Spleen (tissue), 11 donors: ENCODE measurements at regions not wholly inside any gene's neighbourhood (a gene's known extent, or its start where the extent isn't known, plus 50 kb on each side); places are given as distances from the start of the nearest gene placed in this dataset.

Source experiments
- DNase-seq: peaks from one replicate; pipeline ENCODE4 v3.0.0-alpha.2; 2020
- H3K27ac ChIP-seq, 8 donors: fragments of 200-600 bp; sonication (generic) in 7 of 8; 1 replicate in 4 of 8; 2 replicates in 4 of 8; pipeline versions ENCODE4 v1.5.0 to v1.8.0; 2016 to 2021; ENCODE audit warnings: inconsistent platforms in 4 of 8, mild to moderate bottlenecking in 4 of 8, moderate library complexity in 1 of 8
- H3K27me3 ChIP-seq, 7 donors: fragments of 200-600 bp; sonication (generic) in 6 of 7; replicated peaks in 1 of 7; 1 replicate in 4 of 7; 2 replicates in 3 of 7; pipeline versions ENCODE4 v1.5.0 to v1.8.0; 2016 to 2021; ENCODE audit warnings: inconsistent platforms in 3 of 7, mild to moderate bottlenecking in 1 of 7
- H3K36me3 ChIP-seq, 6 donors: fragments of 200-600 bp; sonication (generic) in 5 of 6; 1 replicate in 4 of 6; 2 replicates in 2 of 6; pipeline versions ENCODE4 v1.5.0 to v1.8.0; 2016 to 2021; ENCODE audit warnings: inconsistent platforms in 2 of 6
- H3K4me1 ChIP-seq, 6 donors: fragments of 200-600 bp; sonication (generic) in 5 of 6; 1 replicate in 3 of 6; 2 replicates in 3 of 6; pipeline versions ENCODE4 v1.5.0 to v1.8.0; 2016 to 2021; ENCODE audit warnings: inconsistent platforms in 3 of 6
- H3K4me3 ChIP-seq, 8 donors: fragments of 200-600 bp; sonication (generic) in 7 of 8; 1 replicate in 4 of 8; 2 replicates in 4 of 8; pipeline versions ENCODE4 v1.5.0 to v1.8.0; 2016 to 2021; ENCODE audit warnings: inconsistent platforms in 4 of 8, mild to moderate bottlenecking in 4 of 8, moderate library complexity in 2 of 8
- H3K9me3 ChIP-seq, 8 donors: fragments of 200-600 bp; sonication (generic) in 7 of 8; 1 replicate in 4 of 8; 2 replicates in 4 of 8; pipeline versions ENCODE4 v1.5.0 to v1.8.0; 2016 to 2021; ENCODE audit warnings: inconsistent platforms in 4 of 8
- POLR2A ChIP-seq, 3 donors: fragments of 450-650 bp; IDR thresholded peaks; one replicate each; pipeline ENCODE4 v1.5.1; 2017; ENCODE audit warnings: antibody characterized with exemption in 3 of 3, mild to moderate bottlenecking in 1 of 3
- POLR2AphosphoS5 ChIP-seq, 3 donors: sonication (generic); formaldehyde crosslinking; IDR thresholded peaks; one replicate each; pipeline ENCODE4 v1.5.1; 2017; ENCODE audit warnings: antibody characterized with exemption in 3 of 3
- WGBS, 5 donors: extraction: QIAGEN DNeasy Blood & Tissue Kit in 3 of 5; methylation state at CpG; one replicate each; pipeline versions ENCODE4 v1.1.5 to v1.1.7; 2013 to 2018; 5-methylcytosine and 5-hydroxymethylcytosine counted together
- intact Hi-C: fragments of 100-400 bp; cut with DNase I; formaldehyde crosslinking; loops from one replicate; pipeline ENCODE4 v1.15.0; 2023; ENCODE audit warnings: low total_unique reads
- TF ChIP-seq, protein P1 (sequence below), 11 experiments: fragments of 200-600 bp in 7 of 11; fragments of 450-650 bp in 4 of 11; sonication (generic) in 4 of 11; IDR thresholded peaks in 8 of 11; conservative IDR thresholded peaks in 3 of 11; 1 replicate in 7 of 11; 2 replicates in 4 of 11; pipeline versions ENCODE4 v1.4.0 to v1.8.0; 2016 to 2021; ENCODE audit warnings: antibody characterized with exemption in 11 of 11, inconsistent platforms in 4 of 11, mild to moderate bottlenecking in 1 of 11
- donor health status: healthy with polysubstance abuse.
- donor health status: DM: no; HTN: no; CAD: no; lungs with moderate emphysema.
- donor health status: DM: no; HTN: no; CAD: no.
- donor health status: Bipolar disorder and iron deficiency.
- donor health status: healthy.
- donor health status: DM: no; HTN: no; CAD: no.
- donor health status: DM: yes; HTN: yes; CAD: no.

DNA sequence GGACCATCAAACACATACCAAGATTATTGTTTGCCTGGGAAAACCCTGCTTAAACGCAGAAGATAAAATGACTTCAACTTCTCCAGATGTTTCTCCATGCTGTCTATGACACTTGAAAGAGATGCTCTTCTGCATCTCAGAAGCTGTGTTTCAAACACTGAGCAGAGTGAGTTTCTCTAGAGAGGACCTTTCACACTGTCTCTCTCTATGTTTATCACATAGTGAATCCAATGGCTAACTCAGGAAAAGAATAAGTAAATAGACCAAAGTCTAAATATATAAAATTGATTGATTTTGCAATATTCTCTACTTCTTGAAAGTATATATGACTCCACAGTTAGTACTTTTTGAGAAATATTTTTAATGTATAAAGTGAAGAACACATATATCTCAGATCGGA lies 325.6 kb upstream of the USP15 start:
- intact Hi-C loops, result no loop called here
- Histone ChIP-seq H3K4me3 (no peak overlapping the region), H3K27ac (no peak overlapping the region), H3K27me3 (no peaks in the 10 kb centered on the region), H3K4me1 (no peaks in the 10 kb centered on the region), H3K9me3 (peaks cover 0 to 14% (median 6%) of the 10 kb centered on the region in 8 donors), H3K36me3 (no peaks in the 10 kb centered on the region)
- DNase-seq, result no peak
- TF ChIP-seq, protein P1, sequence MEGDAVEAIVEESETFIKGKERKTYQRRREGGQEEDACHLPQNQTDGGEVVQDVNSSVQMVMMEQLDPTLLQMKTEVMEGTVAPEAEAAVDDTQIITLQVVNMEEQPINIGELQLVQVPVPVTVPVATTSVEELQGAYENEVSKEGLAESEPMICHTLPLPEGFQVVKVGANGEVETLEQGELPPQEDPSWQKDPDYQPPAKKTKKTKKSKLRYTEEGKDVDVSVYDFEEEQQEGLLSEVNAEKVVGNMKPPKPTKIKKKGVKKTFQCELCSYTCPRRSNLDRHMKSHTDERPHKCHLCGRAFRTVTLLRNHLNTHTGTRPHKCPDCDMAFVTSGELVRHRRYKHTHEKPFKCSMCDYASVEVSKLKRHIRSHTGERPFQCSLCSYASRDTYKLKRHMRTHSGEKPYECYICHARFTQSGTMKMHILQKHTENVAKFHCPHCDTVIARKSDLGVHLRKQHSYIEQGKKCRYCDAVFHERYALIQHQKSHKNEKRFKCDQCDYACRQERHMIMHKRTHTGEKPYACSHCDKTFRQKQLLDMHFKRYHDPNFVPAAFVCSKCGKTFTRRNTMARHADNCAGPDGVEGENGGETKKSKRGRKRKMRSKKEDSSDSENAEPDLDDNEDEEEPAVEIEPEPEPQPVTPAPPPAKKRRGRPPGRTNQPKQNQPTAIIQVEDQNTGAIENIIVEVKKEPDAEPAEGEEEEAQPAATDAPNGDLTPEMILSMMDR (IDR thresholded peaks at IDR 0.05 in 8 of 11, conservative IDR thresholded peaks at IDR 0.05 in 3 of 11), result no peak
- WGBS, 5 donors, result 74 to 93% (median 84%) methylated on average over 2 of the region's 2 CpGs

DNA sequence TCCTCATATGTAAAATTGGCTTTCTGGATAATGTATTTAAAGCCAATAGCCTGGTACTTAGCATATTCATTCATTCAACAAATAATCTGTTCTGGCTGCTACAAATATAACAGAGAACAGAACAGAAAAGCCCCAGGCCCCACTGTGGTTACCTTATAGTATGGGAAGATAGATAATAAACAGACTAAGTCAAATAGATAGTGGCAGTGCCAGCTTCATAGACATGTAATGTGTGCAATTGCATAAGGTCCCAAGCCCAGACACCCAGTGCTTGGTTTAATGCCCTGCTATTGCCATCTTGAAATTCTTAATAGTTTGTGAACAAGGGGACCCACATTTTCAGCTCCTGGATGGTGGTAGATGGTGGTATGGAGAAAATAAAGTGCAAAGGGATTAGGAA lies 320.2 kb upstream of the USP15 start:
- Histone ChIP-seq H3K27me3 (no peaks in the 10 kb centered on the region), H3K4me3 (no peak overlapping the region), H3K4me1 (no peaks in the 10 kb centered on the region), H3K36me3 (no peaks in the 10 kb centered on the region), H3K27ac (no peak overlapping the region), H3K9me3 (peaks cover 0 to 14% (median 6%) of the 10 kb centered on the region in 8 donors)
- intact Hi-C loops, result no loop called here
- no peak for TF ChIP-seq POLR2A (IDR thresholded peaks at IDR 0.05)
- TF ChIP-seq POLR2AphosphoS5 (IDR thresholded peaks at IDR 0.05), result no peak
- TF ChIP-seq, protein P1 (IDR thresholded peaks at IDR 0.05 in 8 of 11, conservative IDR thresholded peaks at IDR 0.05 in 3 of 11), result no peak
- no peak for DNase-seq

DNA sequence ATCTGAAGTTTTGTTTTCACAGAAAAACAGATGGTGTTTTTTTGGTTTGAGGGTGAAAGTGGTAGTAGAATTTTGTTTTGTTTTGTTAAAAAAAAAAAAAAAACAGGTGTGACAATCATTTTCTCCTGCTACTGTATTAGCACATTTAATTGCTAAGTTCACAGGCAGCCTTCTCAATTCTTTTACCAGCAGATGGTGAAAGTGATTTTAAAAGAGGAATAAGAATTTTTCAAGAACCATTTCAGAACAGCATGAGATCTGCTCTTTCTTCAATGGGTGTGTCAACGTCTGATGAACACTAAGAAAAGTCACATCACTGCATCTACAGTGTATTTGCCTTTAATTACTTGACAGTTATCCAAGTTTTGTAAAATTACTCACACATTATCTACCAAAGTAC lies 303.7 kb upstream of the USP15 start:
- DNase-seq, result no peak
- H3K9me3 ChIP-seq, result peaks cover 0 to 7% (median 0%) of the 10 kb centered on the region in 8 donors
- 24 to 71% (median 60%) methylated on average over 1 of the region's 1 CpG for WGBS, 5 donors
- H3K27me3 ChIP-seq, result no peaks in the 10 kb centered on the region
- H3K4me1 ChIP-seq, result no peaks in the 10 kb centered on the region
- H3K4me3 ChIP-seq, result no peak overlapping the region
- intact Hi-C loops, result no loop called here
- H3K27ac ChIP-seq, result no peak overlapping the region
- H3K36me3 ChIP-seq, result no peaks in the 10 kb centered on the region
- no peak for TF ChIP-seq POLR2A (IDR thresholded peaks at IDR 0.05)
- TF ChIP-seq, protein P1 (IDR thresholded peaks at IDR 0.05 in 8 of 11, conservative IDR thresholded peaks at IDR 0.05 in 3 of 11), result no peak
- TF ChIP-seq POLR2AphosphoS5 (IDR thresholded peaks at IDR 0.05), result no peak

DNA sequence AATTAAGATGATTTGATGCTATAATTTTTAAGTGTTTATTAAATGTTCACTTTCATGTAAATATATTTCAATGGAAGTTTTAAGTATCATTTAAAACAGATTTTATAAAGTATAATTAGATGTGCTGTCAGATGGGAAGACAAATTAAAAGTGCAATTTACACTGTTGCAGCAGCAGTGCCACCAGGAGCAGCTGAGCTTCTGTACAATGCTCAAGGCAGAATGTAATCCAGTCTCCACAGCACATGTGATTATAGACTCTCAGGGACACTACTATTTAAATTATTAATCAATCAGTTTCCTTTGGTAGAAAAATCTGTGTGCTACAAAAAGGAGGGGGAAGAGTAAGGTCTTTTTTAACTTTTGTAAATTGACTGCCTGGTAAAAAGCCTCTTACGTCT lies 285.7 kb upstream of the USP15 start:
- whole genome bisulfite sequencing, 5 donors, result 90 to 98% (median 93%) methylated on average over 1 of the region's 1 CpG
- Histone ChIP-seq H3K4me1 (no peaks in the 10 kb centered on the region), H3K4me3 (no peak overlapping the region), H3K27me3 (no peaks in the 10 kb centered on the region), H3K27ac (no peak overlapping the region), H3K9me3 (peaks cover 0 to 8% (median 0%) of the 10 kb centered on the region in 8 donors), H3K36me3 (no peaks in the 10 kb centered on the region)
- no peak for DNase-seq
- TF ChIP-seq POLR2AphosphoS5 (IDR thresholded peaks at IDR 0.05) (no peak), POLR2A (IDR thresholded peaks at IDR 0.05) (no peak)
- TF ChIP-seq, protein P1 (IDR thresholded peaks at IDR 0.05 in 8 of 11, conservative IDR thresholded peaks at IDR 0.05 in 3 of 11), result no peak
- intact Hi-C loops, result no loop called here
